Neural progenitor cell (in vitro differentiated cells): ENCODE measurements at regions not wholly inside any gene's neighbourhood (a gene's known extent, or its start where the extent isn't known, plus 50 kb on each side); places are given as distances from the start of the nearest gene placed in this dataset.

Source experiments
- CTCF ChIP-seq: fragments of 200-600 bp; sonication (generic); IDR thresholded peaks from 2 replicates; pipeline ENCODE4 v1.5.1; 2017; ENCODE audit warnings: antibody characterized with exemption, mild to moderate bottlenecking
- EZH2 ChIP-seq: fragments of 200-600 bp; sonication (generic); IDR thresholded peaks from 2 replicates; pipeline ENCODE4 v1.6.1; 2017; ENCODE audit warnings: antibody characterized with exemption, mild to moderate bottlenecking, moderate library complexity
- EZH2phosphoT487 ChIP-seq: fragments of 200-600 bp; sonication (generic); IDR thresholded peaks from 2 replicates; pipeline ENCODE4 v1.6.1; 2017; ENCODE audit warnings: antibody characterized with exemption

GRCh38 chr3:176867681-176868663 is 329.3 kb downstream of the TBL1XR1 start:
- TF ChIP-seq CTCF (no peak), EZH2 (no peak), EZH2phosphoT487 (no peak)
